ENCODE measurements at regions not wholly inside any gene's neighbourhood (a gene's known extent, or its start where the extent isn't known, plus 50 kb on each side); places are given as distances from the start of the nearest gene placed in this dataset.

DNA sequence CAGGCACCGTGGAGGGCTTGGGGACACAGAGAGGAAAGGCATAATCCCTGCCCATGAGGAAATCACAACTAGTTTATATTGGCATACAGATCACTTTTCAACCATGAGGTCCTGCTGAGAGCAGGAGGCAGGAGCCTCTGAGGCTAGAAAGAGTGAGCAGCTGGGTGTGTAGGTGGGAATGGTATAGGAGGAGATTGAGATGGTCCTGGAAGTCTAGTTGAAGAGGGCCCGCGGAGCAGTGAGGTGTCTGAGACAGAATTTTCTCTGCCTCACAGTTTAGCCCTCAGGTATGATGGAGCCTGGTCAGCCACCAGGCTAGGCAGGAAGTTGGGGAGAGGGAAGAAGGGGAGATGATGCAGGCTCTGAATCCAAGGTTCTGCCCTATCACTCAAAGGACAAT lies 54.7 kb upstream of the JDP2 start:
- H3K9ac ChIP-seq (ENCODE audit: insufficient read depth in 1 of 2, low read depth in 2 of 2, low read length in 2 of 2), result no peak overlapping the region
- no peaks in the 10 kb centered on the region for H4K20me1 ChIP-seq (replicated peaks; ENCODE audit: control insufficient read depth, insufficient read depth, low read length)
- no peaks in the 10 kb centered on the region for H3K9me3 ChIP-seq (replicated peaks; ENCODE audit: control insufficient read depth, insufficient read depth, low read depth, low read length)
- no peak overlapping the region for H3K4me3 ChIP-seq
- ATAC-seq, result no peak
- no peak for TF ChIP-seq ZNF232 (CRISPR knock-in tag; IDR thresholded peaks at IDR 0.05)
- H3K27me3 ChIP-seq (ENCODE audit: control insufficient read depth in 2 of 2, insufficient read depth in 2 of 2, low read length in 2 of 2), result no peaks in the 10 kb centered on the region; a peak in 2 of 5 replicates
- FAIRE-seq, result no peak
- in situ Hi-C loops (cut with MboI), result no loop called here
- no peaks in the 10 kb centered on the region for H3K79me2 ChIP-seq (ENCODE audit: control insufficient read depth, insufficient read depth, low read length)
- WGBS (ENCODE audit: insufficient coverage, low coverage, missing lambda C conversion rate), result 4% methylated on average over 3 of the region's 3 CpGs
- H3K36me3 ChIP-seq (ENCODE audit: control insufficient read depth, insufficient read depth, low read length), result no peaks in the 10 kb centered on the region
- no peaks in the 10 kb centered on the region for H3K9me1 ChIP-seq (ENCODE audit: control insufficient read depth, insufficient read depth, low read length)
- H3K4me2 ChIP-seq (ENCODE audit: insufficient read depth, low read length), result no peak overlapping the region
- intact Hi-C loops (cut with micrococcal nuclease), result no loop called here
- no TSS peak for BruUV-seq (replicated peaks)
- H3K27ac ChIP-seq (ENCODE audit: extremely low read depth, low read depth, low read length), result no peak overlapping the region
- ChIA-PET CTCF (ENCODE audit: low intra/inter-chr PET ratio) (no interaction called here), POLR2A (no interaction called here)
- H2AFZ ChIP-seq (ENCODE audit: low read depth, low read length), result no peak overlapping the region
- DNase-seq (ENCODE audit: extremely low read depth in 1 of 4, low spot score in 3 of 4), result no peak
- H3K4me1 ChIP-seq (replicated peaks in 1 of 2; ENCODE audit: control insufficient read depth in 2 of 2, insufficient read depth in 2 of 2, low read length in 2 of 2), result no peaks in the 10 kb centered on the region

DNA sequence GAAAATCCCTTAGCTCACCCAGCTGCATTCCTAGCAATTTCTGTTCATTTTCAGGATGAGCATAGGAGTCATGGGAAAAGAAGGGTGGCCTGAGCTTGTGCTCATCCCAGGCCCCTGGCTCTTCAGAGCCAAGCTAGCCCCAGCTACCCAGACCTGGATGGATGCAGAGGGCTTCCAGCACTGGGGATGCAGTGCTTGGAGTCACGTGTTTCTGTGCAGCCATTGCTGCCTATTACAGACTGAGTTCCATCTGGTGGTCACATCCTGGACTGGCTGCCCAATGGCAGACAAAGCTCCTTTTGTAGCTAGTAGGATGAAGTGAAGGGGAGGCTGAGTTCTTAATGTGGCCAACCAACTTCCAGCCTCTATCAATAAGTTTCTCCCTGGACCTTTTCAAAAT lies 54.2 kb upstream of the JDP2 start:
- in situ Hi-C loops (cut with MboI), result no loop called here
- ATAC-seq, result no peak
- no peaks in the 10 kb centered on the region for H3K4me1 ChIP-seq (replicated peaks in 1 of 2; ENCODE audit: control insufficient read depth in 2 of 2, insufficient read depth in 2 of 2, low read length in 2 of 2)
- intact Hi-C loops (cut with micrococcal nuclease), result no loop called here
- CTCF ChIA-PET (ENCODE audit: low intra/inter-chr PET ratio), result no interaction called here
- H3K9me3 ChIP-seq (replicated peaks; ENCODE audit: control insufficient read depth, insufficient read depth, low read depth, low read length), result no peaks in the 10 kb centered on the region
- POLR2A ChIA-PET, result no interaction called here
- H3K79me2 ChIP-seq (ENCODE audit: control insufficient read depth, insufficient read depth, low read length), result no peaks in the 10 kb centered on the region
- H3K27me3 ChIP-seq (ENCODE audit: control insufficient read depth in 2 of 2, insufficient read depth in 2 of 2, low read length in 2 of 2), result no peaks in the 10 kb centered on the region; a peak in 2 of 5 replicates
- no peak overlapping the region for H3K4me3 ChIP-seq
- H3K9ac ChIP-seq (ENCODE audit: insufficient read depth in 1 of 2, low read depth in 2 of 2, low read length in 2 of 2), result no peak overlapping the region
- no peaks in the 10 kb centered on the region for H3K36me3 ChIP-seq (ENCODE audit: control insufficient read depth, insufficient read depth, low read length)
- H4K20me1 ChIP-seq (replicated peaks; ENCODE audit: control insufficient read depth, insufficient read depth, low read length), result no peaks in the 10 kb centered on the region
- BruUV-seq (replicated peaks), result no TSS peak
- no peak for DNase-seq (ENCODE audit: extremely low read depth in 1 of 4, low spot score in 3 of 4)
- H2AFZ ChIP-seq (ENCODE audit: low read depth, low read length), result no peak overlapping the region
- 0% methylated on average over 1 of the region's 1 CpG for WGBS (ENCODE audit: insufficient coverage, low coverage, missing lambda C conversion rate)
- no peak for FAIRE-seq
- no peak overlapping the region for H3K27ac ChIP-seq (ENCODE audit: extremely low read depth, low read depth, low read length)
- no peak overlapping the region for H3K4me2 ChIP-seq (ENCODE audit: insufficient read depth, low read length)
- no peaks in the 10 kb centered on the region for H3K9me1 ChIP-seq (ENCODE audit: control insufficient read depth, insufficient read depth, low read length)
- TF ChIP-seq, protein P1, sequence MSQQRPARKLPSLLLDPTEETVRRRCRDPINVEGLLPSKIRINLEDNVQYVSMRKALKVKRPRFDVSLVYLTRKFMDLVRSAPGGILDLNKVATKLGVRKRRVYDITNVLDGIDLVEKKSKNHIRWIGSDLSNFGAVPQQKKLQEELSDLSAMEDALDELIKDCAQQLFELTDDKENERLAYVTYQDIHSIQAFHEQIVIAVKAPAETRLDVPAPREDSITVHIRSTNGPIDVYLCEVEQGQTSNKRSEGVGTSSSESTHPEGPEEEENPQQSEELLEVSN (IDR thresholded peaks at IDR 0.05; ENCODE audit: borderline replicate concordance in 1 of 2, extremely low read depth in 1 of 2, insufficient read depth in 1 of 2, insufficient read length in 1 of 2, low read depth in 1 of 2, low read length in 1 of 2, poor library complexity in 1 of 2, severe bottlenecking in 1 of 2), result no peak
- TF ChIP-seq, protein P2, sequence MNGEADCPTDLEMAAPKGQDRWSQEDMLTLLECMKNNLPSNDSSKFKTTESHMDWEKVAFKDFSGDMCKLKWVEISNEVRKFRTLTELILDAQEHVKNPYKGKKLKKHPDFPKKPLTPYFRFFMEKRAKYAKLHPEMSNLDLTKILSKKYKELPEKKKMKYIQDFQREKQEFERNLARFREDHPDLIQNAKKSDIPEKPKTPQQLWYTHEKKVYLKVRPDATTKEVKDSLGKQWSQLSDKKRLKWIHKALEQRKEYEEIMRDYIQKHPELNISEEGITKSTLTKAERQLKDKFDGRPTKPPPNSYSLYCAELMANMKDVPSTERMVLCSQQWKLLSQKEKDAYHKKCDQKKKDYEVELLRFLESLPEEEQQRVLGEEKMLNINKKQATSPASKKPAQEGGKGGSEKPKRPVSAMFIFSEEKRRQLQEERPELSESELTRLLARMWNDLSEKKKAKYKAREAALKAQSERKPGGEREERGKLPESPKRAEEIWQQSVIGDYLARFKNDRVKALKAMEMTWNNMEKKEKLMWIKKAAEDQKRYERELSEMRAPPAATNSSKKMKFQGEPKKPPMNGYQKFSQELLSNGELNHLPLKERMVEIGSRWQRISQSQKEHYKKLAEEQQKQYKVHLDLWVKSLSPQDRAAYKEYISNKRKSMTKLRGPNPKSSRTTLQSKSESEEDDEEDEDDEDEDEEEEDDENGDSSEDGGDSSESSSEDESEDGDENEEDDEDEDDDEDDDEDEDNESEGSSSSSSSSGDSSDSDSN (IDR thresholded peaks at IDR 0.05; ENCODE audit: borderline replicate concordance in 1 of 2, low read depth in 2 of 2, low read length in 2 of 2), result no peak
- TF ChIP-seq ZNF12 (CRISPR knock-in tag; IDR thresholded peaks at IDR 0.05) (no peak), FOXA1 (IDR thresholded peaks at IDR 0.05; ENCODE audit: borderline replicate concordance) (no peak)
- TF ChIP-seq, protein P3, sequence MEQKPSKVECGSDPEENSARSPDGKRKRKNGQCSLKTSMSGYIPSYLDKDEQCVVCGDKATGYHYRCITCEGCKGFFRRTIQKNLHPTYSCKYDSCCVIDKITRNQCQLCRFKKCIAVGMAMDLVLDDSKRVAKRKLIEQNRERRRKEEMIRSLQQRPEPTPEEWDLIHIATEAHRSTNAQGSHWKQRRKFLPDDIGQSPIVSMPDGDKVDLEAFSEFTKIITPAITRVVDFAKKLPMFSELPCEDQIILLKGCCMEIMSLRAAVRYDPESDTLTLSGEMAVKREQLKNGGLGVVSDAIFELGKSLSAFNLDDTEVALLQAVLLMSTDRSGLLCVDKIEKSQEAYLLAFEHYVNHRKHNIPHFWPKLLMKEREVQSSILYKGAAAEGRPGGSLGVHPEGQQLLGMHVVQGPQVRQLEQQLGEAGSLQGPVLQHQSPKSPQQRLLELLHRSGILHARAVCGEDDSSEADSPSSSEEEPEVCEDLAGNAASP (IDR thresholded peaks at IDR 0.05), result no peak
- TF ChIP-seq, protein P4, sequence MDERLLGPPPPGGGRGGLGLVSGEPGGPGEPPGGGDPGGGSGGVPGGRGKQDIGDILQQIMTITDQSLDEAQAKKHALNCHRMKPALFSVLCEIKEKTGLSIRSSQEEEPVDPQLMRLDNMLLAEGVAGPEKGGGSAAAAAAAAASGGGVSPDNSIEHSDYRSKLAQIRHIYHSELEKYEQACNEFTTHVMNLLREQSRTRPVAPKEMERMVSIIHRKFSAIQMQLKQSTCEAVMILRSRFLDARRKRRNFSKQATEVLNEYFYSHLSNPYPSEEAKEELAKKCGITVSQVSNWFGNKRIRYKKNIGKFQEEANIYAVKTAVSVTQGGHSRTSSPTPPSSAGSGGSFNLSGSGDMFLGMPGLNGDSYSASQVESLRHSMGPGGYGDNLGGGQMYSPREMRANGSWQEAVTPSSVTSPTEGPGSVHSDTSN (CRISPR knock-in tag; IDR thresholded peaks at IDR 0.05; ENCODE audit: low read depth), result no peak
- TF ChIP-seq, protein P4 (tag; conservative IDR thresholded peaks at IDR 0.05; ENCODE audit: low read depth), result no peak
